HG03575 (cell line): ENCODE measurements at regions not wholly inside any gene's neighbourhood (a gene's known extent, or its start where the extent isn't known, plus 50 kb on each side); places are given as distances from the start of the nearest gene placed in this dataset.

Experiments
- ATAC-seq: cut with Tn5 transposase; IDR thresholded peaks from one replicate; pipeline ENCODE4 v1.9.1; 2021; ENCODE audit not compliant: unreplicated experiment, insufficient number of reproducible peaks, low FRiP score; ENCODE audit errors: extremely low read depth

DNA sequence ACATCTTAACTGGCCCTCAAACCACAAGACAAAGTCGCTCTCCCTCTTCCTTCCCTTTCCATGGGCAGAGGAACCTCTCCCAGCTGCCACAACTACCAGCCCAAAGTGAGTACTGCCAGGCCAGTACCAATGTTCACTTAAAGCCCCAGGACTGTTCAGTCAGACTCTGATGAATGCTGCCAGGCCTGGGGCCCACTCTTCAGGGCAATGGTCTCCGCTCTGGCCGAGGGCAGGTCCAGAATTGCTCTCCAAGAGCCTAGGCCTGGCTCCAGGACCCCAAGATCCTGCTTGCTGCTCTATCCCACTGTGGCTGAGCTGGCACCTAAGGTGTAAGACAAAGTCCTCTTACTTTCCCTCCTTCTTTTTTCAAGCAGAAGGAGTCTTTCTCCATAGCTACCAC is 790.9 kb downstream of the KLHL13 start:
- no peak for ATAC-seq

DNA sequence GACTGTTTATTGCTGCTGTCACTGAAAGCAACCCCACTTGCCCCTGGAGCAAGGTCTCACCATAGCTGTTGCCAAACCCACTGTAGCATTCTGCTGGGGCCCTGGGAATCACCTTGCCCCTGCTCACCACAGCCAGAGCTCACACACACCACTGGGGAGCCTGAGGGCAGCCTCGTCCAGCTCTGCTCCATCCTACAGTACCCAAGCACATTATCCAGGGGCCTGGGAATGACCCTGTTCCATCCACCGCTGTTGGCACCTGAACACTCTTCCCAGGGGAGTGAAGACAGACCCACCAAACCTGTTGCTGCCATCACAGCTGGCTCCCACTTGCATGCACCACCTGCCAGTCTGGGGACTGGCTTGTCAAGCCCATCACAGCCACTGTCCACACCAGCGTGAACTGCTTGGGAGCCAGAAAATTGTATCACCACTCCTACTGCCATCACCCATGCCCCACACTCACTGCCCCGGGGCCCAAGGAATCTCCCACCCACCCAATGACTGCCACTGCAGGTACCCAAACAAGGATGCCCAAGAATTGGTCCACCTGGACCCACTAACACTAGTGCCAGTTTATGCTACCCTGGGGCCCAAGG is 811.3 kb downstream of the KLHL13 start:
- ATAC-seq: no peak

DNA sequence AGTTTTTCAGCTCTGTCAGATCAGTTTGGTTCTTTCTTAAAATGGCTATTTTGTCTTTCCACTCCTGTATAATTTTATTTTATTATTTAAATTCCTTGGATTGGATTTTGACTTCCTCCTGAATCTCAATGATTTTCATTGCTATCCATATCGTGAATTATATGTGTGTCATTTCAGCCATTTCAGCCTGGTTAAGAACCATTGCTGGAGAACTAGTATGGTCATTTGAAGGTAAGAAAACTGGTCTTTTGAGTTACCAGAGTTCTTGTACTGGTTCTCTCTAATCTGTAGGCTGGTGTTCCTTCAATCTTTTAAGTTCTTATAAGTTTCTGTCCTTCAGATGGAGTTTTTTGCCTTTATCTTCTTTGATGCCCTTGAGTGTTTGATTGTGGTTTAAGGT is 815.5 kb downstream of the KLHL13 start:
- ATAC-seq: no peak

DNA sequence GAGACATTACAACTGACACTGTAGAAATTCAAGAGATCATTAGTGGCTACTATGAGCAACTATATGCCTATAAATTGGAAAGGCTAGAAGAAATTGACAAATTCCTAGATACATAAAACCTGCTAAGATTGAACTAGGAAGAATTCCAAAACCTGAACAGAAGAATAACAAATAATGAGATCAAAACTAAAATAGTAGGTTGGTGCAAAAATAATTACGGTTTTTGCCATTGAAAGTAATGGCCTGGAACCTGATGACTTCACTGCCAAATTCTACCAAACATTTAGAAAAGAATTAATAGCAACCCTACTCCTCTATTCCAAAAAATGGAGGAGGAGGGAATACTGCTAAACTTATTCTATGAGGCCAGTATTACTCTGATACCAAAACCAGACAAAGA is 824.9 kb downstream of the KLHL13 start:
- no peak for ATAC-seq

DNA sequence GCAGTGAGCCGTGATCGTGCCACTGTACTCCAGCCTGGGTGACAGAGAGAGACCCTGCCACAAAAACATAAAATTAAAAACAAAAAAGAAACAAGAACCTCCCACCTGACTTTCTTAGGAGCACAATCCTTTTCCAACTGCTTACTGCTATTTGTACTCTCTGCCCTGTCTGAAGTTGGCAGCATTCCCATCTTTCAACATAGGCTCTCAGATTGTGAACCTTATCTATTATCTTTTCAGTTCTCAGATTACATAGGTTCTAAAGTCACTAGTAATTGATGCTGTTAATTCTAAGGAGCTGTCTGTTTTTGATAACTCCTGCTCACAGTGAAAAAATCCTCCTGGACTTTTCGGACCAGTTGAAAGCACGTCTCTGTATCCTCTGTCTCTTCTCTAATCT is 812.2 kb upstream of the CT83 start:
- ATAC-seq: no peak
